GM19023 (cell line): ENCODE measurements at regions not wholly inside any gene's neighbourhood (a gene's known extent, or its start where the extent isn't known, plus 50 kb on each side); places are given as distances from the start of the nearest gene placed in this dataset.
A peak's percentile ranks its signal among the peaks of the same experiment; 100 is the strongest.
"Not testable (repeated sequence)": the region's sequence is repeated elsewhere in the genome, so short reads cannot be mapped to it uniquely, and the experiment has no call there.

Experiments
- ATAC-seq: cut with Tn5 transposase; IDR thresholded peaks from one replicate; pipeline ENCODE4 v1.9.1; 2021; ENCODE audit warnings: mild to moderate bottlenecking, moderate library complexity; ENCODE audit not compliant: unreplicated experiment

GRCh38 chr11:34001557-34002064, 49.9 kb upstream of the CAPRIN1 start:
- ATAC-seq = no peak

- ATAC-seq = no peak
Measured at GRCh38 chr11:33999393-33999792, 52.1 kb upstream of the CAPRIN1 start.

GRCh38 chr11:33997584-33998251, 53.8 kb upstream of the CAPRIN1 start:
- ATAC-seq = no peak

GRCh38 chr11:33996498-33997454, 54.8 kb upstream of the CAPRIN1 start:
- peak; percentile 79 for ATAC-seq

GRCh38 chr11:33994937-33995336, 56.6 kb upstream of the CAPRIN1 start:
- no peak for ATAC-seq

GRCh38 chr11:33991136-33991535, 60.4 kb upstream of the CAPRIN1 start:
- not testable (repeated sequence) for ATAC-seq

- ATAC-seq = not testable (repeated sequence)
Measured at GRCh38 chr11:33990131-33990530, 61.4 kb upstream of the CAPRIN1 start.

GRCh38 chr11:33989461-33989860, 62.1 kb upstream of the CAPRIN1 start:
- ATAC-seq = no peak

- ATAC-seq = no peak
Measured at GRCh38 chr11:33988586-33989370, 62.8 kb upstream of the CAPRIN1 start.

GRCh38 chr11:33987975-33988580, 63.5 kb upstream of the CAPRIN1 start:
- ATAC-seq = no peak

GRCh38 chr11:33987545-33987944, 64.0 kb upstream of the CAPRIN1 start:
- ATAC-seq = no peak

- ATAC-seq = not testable (repeated sequence)
Measured at GRCh38 chr11:33986597-33987501, 64.7 kb upstream of the CAPRIN1 start.

- no peak for ATAC-seq
Measured at GRCh38 chr11:33984682-33985389, 66.7 kb upstream of the CAPRIN1 start.

- no peak for ATAC-seq
Measured at GRCh38 chr11:33982661-33983060, 68.9 kb upstream of the CAPRIN1 start.

GRCh38 chr11:33980897-33981296, 70.6 kb upstream of the CAPRIN1 start:
- ATAC-seq = no peak

GRCh38 chr11:33978376-33978775, 73.2 kb upstream of the CAPRIN1 start:
- ATAC-seq = no peak

- ATAC-seq = no peak
Measured at GRCh38 chr11:33977676-33978075, 73.9 kb upstream of the CAPRIN1 start.

- no peak for ATAC-seq
Measured at GRCh38 chr11:33976495-33977199, 74.9 kb upstream of the CAPRIN1 start.
